ENCODE measurements at regions not wholly inside any gene's neighbourhood (a gene's known extent, or its start where the extent isn't known, plus 50 kb on each side); places are given as distances from the start of the nearest gene placed in this dataset.

GRCh38 chr2:16109368-16109820 is 169.0 kb downstream of the MYCN start:
- TF ChIP-seq CTCF (conservative IDR thresholded peaks at IDR 0.05; ENCODE audit: low read length) (no peak), EZH2phosphoT487 (IDR thresholded peaks at IDR 0.05; ENCODE audit: borderline replicate concordance) (no peak)
